Stomach (tissue), 8 donors: ENCODE measurements at regions not wholly inside any gene's neighbourhood (a gene's known extent, or its start where the extent isn't known, plus 50 kb on each side); places are given as distances from the start of the nearest gene placed in this dataset.

Source experiments
- DNase-seq, 2 donors: peaks; one replicate each; pipeline versions ENCODE4 v3.0.0 to v3.0.0-alpha.2; 2013 to 2019
- H3K27ac ChIP-seq, 5 donors: fragments of 200-600 bp in 4 of 5; sonication (generic) in 4 of 5; one replicate each; pipeline ENCODE4 v1.5.1; 2013 to 2019; ENCODE audit warnings: mild to moderate bottlenecking in 1 of 5, moderate library complexity in 1 of 5
- H3K27me3 ChIP-seq, 3 donors: fragments of 200-600 bp; sonication (generic); one replicate each; pipeline ENCODE4 v1.5.1; 2017 to 2019; ENCODE audit warnings: mixed run types in 1 of 3
- H3K36me3 ChIP-seq, 4 donors: fragments of 200-600 bp; sonication (generic); 1 replicate in 3 of 4; 2 replicates in 1 of 4; pipeline ENCODE4 v1.5.1; 2016 to 2019
- H3K4me1 ChIP-seq, 4 donors: fragments of 200-600 bp; sonication (generic); one replicate each; pipeline ENCODE4 v1.5.1; 2016 to 2019
- H3K4me3 ChIP-seq, 4 donors: fragments of 200-600 bp; sonication (generic) in 3 of 4; one replicate each; pipeline ENCODE4 v1.5.1; 2016 to 2019; ENCODE audit warnings: mild to moderate bottlenecking in 1 of 4
- H3K9me3 ChIP-seq, 4 donors: fragments of 200-600 bp; sonication (generic); one replicate each; pipeline ENCODE4 v1.5.1; 2016 to 2019
- EP300 ChIP-seq: sonication (generic); formaldehyde crosslinking; IDR thresholded peaks from one replicate; pipeline ENCODE4 v1.6.1; 2017; ENCODE audit warnings: antibody characterized with exemption
- POLR2A ChIP-seq, 4 donors: fragments of 450-650 bp; IDR thresholded peaks; one replicate each; pipeline ENCODE4 v1.6.1; 2016; ENCODE audit warnings: antibody characterized with exemption in 4 of 4, control low read depth in 2 of 4, mild to moderate bottlenecking in 1 of 4, moderate library complexity in 1 of 4
- POLR2AphosphoS5 ChIP-seq, 3 donors: sonication (generic); formaldehyde crosslinking; IDR thresholded peaks; one replicate each; pipeline ENCODE4 v1.6.1; 2016; ENCODE audit warnings: antibody characterized with exemption in 3 of 3
- WGBS, 5 donors: extraction: QIAGEN DNeasy Blood & Tissue Kit in 3 of 5; methylation state at CpG; one replicate each; pipeline versions ENCODE4 v1.1.5 to v1.1.7; 2013 to 2018; 5-methylcytosine and 5-hydroxymethylcytosine counted together
- intact Hi-C: fragments of 100-400 bp; cut with DNase I; formaldehyde crosslinking; loops from one replicate; pipeline ENCODE4 v1.15.1; 2023; ENCODE audit warnings: low total_unique reads
- TF ChIP-seq, protein P1 (sequence below), 7 experiments: fragments of 450-650 bp in 4 of 7; fragments of 200-600 bp in 3 of 7; sonication (generic) in 3 of 7; IDR thresholded peaks; one replicate each; pipeline ENCODE4 v1.5.1; 2016 to 2019; ENCODE audit warnings: antibody characterized with exemption in 7 of 7, control low read depth in 2 of 7, mild to moderate bottlenecking in 1 of 7
- donor health status: healthy with polysubstance abuse.
- donor health status: Bipolar disorder and iron deficiency.
- donor health status: healthy.

DNA sequence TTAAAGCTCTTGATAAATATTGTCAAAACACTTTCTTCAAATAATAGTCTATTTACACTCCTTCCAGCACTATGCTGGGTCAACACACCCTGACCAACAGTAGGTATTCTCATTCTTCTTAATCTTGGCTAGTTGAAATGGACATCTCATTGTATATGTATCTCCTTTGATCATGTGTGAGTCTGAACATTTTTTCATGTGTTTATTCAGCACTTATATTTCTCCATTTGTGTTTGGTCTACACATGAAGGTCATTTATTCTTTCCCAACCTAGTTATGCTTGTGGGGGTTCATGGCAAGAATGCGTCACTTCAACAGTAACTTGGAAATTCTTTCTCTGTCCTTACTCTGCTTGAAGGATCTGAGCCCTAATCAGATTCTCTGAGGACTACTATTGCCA lies 133.1 kb upstream of the ARID2 start:
- no peaks in the 10 kb centered on the region for H3K4me1 ChIP-seq
- H3K36me3 ChIP-seq, result no peaks in the 10 kb centered on the region
- H3K27ac ChIP-seq, result no peak overlapping the region
- H3K4me3 ChIP-seq, result no peak overlapping the region
- no peaks in the 10 kb centered on the region for H3K27me3 ChIP-seq
- TF ChIP-seq EP300 (no peak), POLR2A (IDR thresholded peaks at IDR 0.05) (no peak)
- intact Hi-C loops, result no loop called here
- no peak for DNase-seq
- no peaks in the 10 kb centered on the region for H3K9me3 ChIP-seq
- WGBS, 5 donors, result 77 to 97% (median 87%) methylated on average over 1 of the region's 1 CpG

DNA sequence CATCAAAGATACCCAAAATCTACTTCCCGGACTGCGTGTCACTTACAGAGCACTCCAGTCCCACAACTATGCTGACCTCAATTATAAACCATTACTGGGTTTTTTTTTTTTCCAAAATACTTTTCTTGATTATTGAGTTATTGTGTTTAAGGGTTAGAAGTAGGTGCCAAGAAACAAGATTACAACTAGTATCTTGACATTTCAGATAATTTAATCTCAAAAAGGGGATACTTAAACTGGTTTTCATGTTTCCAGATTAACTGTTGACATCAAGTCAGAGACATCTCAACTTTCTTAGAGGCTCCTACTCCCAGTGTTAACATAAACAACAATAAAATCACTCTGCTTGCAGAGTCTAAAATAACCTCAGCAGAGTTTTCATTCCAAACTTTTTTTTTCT lies 131.2 kb upstream of the ARID2 start:
- 40 to 88% (median 71%) methylated on average over 2 of the region's 2 CpGs for WGBS, 5 donors
- no peaks in the 10 kb centered on the region for H3K9me3 ChIP-seq
- TF ChIP-seq POLR2A (IDR thresholded peaks at IDR 0.05), result no peak
- no peak for TF ChIP-seq POLR2AphosphoS5 (IDR thresholded peaks at IDR 0.05)
- no peak for TF ChIP-seq EP300
- TF ChIP-seq, protein P1, sequence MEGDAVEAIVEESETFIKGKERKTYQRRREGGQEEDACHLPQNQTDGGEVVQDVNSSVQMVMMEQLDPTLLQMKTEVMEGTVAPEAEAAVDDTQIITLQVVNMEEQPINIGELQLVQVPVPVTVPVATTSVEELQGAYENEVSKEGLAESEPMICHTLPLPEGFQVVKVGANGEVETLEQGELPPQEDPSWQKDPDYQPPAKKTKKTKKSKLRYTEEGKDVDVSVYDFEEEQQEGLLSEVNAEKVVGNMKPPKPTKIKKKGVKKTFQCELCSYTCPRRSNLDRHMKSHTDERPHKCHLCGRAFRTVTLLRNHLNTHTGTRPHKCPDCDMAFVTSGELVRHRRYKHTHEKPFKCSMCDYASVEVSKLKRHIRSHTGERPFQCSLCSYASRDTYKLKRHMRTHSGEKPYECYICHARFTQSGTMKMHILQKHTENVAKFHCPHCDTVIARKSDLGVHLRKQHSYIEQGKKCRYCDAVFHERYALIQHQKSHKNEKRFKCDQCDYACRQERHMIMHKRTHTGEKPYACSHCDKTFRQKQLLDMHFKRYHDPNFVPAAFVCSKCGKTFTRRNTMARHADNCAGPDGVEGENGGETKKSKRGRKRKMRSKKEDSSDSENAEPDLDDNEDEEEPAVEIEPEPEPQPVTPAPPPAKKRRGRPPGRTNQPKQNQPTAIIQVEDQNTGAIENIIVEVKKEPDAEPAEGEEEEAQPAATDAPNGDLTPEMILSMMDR (IDR thresholded peaks at IDR 0.05), result no peak
- DNase-seq, result no peak
- H3K4me3 ChIP-seq, result no peak overlapping the region
- H3K36me3 ChIP-seq, result no peaks in the 10 kb centered on the region
- H3K27ac ChIP-seq, result no peak overlapping the region
- H3K27me3 ChIP-seq, result no peaks in the 10 kb centered on the region
- no peaks in the 10 kb centered on the region for H3K4me1 ChIP-seq
- intact Hi-C loops, result no loop called here

DNA sequence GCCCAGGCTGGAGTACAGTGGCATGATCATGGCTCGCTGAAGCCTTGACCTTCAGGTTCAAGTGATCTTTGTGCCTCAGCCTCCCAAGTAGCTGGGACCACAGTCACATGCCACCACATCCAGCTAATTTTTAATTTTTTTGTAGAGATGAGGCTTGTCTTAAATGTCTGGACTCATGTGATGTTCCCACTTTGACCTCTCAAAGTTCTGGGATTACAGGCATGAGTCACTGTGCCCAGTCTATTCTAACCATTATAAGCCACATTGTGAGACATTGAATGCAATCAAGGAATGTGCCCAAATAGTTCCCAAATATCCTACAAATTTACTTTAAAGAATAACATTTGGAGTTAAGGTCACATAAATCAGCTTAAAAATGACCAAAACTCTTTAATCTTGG lies 130.7 kb upstream of the ARID2 start:
- Histone ChIP-seq H3K27ac (no peak overlapping the region), H3K9me3 (no peaks in the 10 kb centered on the region), H3K4me3 (no peak overlapping the region), H3K36me3 (no peaks in the 10 kb centered on the region), H3K4me1 (no peaks in the 10 kb centered on the region), H3K27me3 (no peaks in the 10 kb centered on the region)
- intact Hi-C loops, result no loop called here
- no peak for TF ChIP-seq POLR2AphosphoS5 (IDR thresholded peaks at IDR 0.05)
- TF ChIP-seq POLR2A (IDR thresholded peaks at IDR 0.05), result no peak
- no peak for TF ChIP-seq EP300
- TF ChIP-seq, protein P1 (IDR thresholded peaks at IDR 0.05), result no peak
- no peak for DNase-seq
- 91 to 100% (median 94%) methylated on average over 1 of the region's 1 CpG for WGBS, 5 donors

DNA sequence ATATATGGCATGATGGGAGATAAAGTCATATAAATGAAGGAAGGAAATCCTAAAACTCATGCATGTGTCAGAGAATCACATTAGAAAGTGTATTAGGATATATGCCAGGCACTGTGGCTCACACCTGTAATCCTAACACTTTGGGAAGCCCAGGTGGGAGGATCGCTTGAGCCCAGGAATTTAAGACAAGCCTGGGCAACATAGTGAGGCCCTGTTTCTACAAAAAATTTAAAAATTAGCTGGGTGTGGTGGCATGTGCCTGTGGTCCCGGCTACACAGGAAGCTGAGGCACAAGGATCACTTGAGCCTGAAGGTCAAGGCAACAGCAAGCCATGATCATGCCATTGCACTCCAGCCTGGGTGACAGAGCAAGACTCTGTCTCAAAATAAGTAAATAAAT lies 130.3 kb upstream of the ARID2 start:
- no peak overlapping the region for H3K4me3 ChIP-seq
- H3K4me1 ChIP-seq, result no peaks in the 10 kb centered on the region
- H3K9me3 ChIP-seq, result no peaks in the 10 kb centered on the region
- H3K36me3 ChIP-seq, result no peaks in the 10 kb centered on the region
- TF ChIP-seq POLR2AphosphoS5 (IDR thresholded peaks at IDR 0.05) (no peak), POLR2A (IDR thresholded peaks at IDR 0.05) (no peak), EP300 (no peak)
- TF ChIP-seq, protein P1 (IDR thresholded peaks at IDR 0.05), result no peak
- intact Hi-C loops, result no loop called here
- DNase-seq, result no peak
- H3K27ac ChIP-seq, result no peak overlapping the region
- no peaks in the 10 kb centered on the region for H3K27me3 ChIP-seq
- 71 to 91% (median 84%) methylated on average over 2 of the region's 2 CpGs for WGBS, 5 donors

DNA sequence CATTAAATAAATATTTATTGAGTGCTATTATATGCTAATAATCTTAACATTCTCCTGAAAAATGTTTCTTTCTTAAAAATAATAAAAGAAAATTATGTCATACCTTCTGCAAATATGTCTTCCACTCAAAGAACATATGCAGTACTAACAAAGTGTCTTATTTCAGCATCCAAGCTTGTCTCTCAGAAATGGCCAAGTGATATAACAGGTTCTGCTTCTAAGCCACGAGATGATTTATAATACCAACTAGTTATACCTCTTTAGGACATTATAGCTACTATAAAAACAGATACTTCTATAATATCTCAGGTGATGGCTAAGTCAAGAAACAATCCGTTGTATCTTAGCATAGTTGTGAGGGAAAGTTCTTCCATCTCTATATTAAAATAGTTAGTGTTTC lies 128.1 kb upstream of the ARID2 start:
- intact Hi-C loops, result no loop called here
- DNase-seq, result no peak
- H3K27me3 ChIP-seq, result no peaks in the 10 kb centered on the region
- H3K4me1 ChIP-seq, result no peaks in the 10 kb centered on the region
- TF ChIP-seq EP300 (no peak), POLR2A (IDR thresholded peaks at IDR 0.05) (no peak), POLR2AphosphoS5 (IDR thresholded peaks at IDR 0.05) (no peak)
- TF ChIP-seq, protein P1 (IDR thresholded peaks at IDR 0.05), result no peak
- WGBS, 5 donors, result 56 to 74% (median 66%) methylated on average over 2 of the region's 2 CpGs
- peaks cover 2 to 18% (median 10%) of the 10 kb centered on the region in 4 donors for H3K9me3 ChIP-seq
- H3K4me3 ChIP-seq, result no peak overlapping the region
- H3K36me3 ChIP-seq, result no peaks in the 10 kb centered on the region
- no peak overlapping the region for H3K27ac ChIP-seq
